HUES6 (cell line): ENCODE measurements at regions not wholly inside any gene's neighbourhood (a gene's known extent, or its start where the extent isn't known, plus 50 kb on each side); places are given as distances from the start of the nearest gene placed in this dataset.

ENCODE experiments used
- H3K27ac ChIP-seq: 2 replicates; pipeline ENCODE4 v1.7.0; 2013; ENCODE audit warnings: low read depth, mild to moderate bottlenecking, low read length, inconsistent platforms
- H3K27me3 ChIP-seq: 2 replicates; pipeline ENCODE4 v1.6.1; 2013; ENCODE audit warnings: low read length; ENCODE audit not compliant: control insufficient read depth, insufficient read depth
- H3K36me3 ChIP-seq: 2 replicates; pipeline ENCODE4 v1.6.1; 2013; ENCODE audit warnings: low read length; ENCODE audit not compliant: control insufficient read depth, insufficient read depth
- H3K4me1 ChIP-seq: 2 replicates; pipeline ENCODE4 v1.6.1; 2013; ENCODE audit warnings: low read length; ENCODE audit not compliant: control insufficient read depth, insufficient read depth
- H3K4me3 ChIP-seq: 2 replicates; pipeline ENCODE4 v1.5.1; 2013; ENCODE audit warnings: low read depth, low read length
- H3K9ac ChIP-seq: one replicate; pipeline ENCODE4 v1.6.1; 2013; ENCODE audit warnings: mild to moderate bottlenecking, low read length
- H3K9me3 ChIP-seq: 2 replicates; pipeline ENCODE4 v1.6.1; 2013; ENCODE audit warnings: low read depth, low read length; ENCODE audit not compliant: control insufficient read depth, insufficient read depth

- H3K4me1 ChIP-seq = no peaks in the 10 kb centered on the region
- H3K27ac ChIP-seq = no peak overlapping the region
- no peak overlapping the region for H3K4me3 ChIP-seq
- no peak overlapping the region for H3K9ac ChIP-seq
- H3K27me3 ChIP-seq = no peaks in the 10 kb centered on the region
- peaks cover 6% of the 10 kb centered on the region; the same call in 1 of the 2 replicates for H3K9me3 ChIP-seq
- H3K36me3 ChIP-seq = no peaks in the 10 kb centered on the region
These were observed 93.0 kb downstream of the MTPAP start for GRCh38 chr10:30256084-30256483.

GRCh38 chr10:30254926-30255325 is 94.2 kb downstream of the MTPAP start:
- H3K4me3 ChIP-seq = no peak overlapping the region
- H3K9ac ChIP-seq = no peak overlapping the region
- peaks cover 6% of the 10 kb centered on the region; the same call in 1 of the 2 replicates for H3K9me3 ChIP-seq
- H3K27me3 ChIP-seq = no peaks in the 10 kb centered on the region
- H3K27ac ChIP-seq = no peak overlapping the region
- H3K36me3 ChIP-seq = no peaks in the 10 kb centered on the region
- H3K4me1 ChIP-seq = no peaks in the 10 kb centered on the region

DNA sequence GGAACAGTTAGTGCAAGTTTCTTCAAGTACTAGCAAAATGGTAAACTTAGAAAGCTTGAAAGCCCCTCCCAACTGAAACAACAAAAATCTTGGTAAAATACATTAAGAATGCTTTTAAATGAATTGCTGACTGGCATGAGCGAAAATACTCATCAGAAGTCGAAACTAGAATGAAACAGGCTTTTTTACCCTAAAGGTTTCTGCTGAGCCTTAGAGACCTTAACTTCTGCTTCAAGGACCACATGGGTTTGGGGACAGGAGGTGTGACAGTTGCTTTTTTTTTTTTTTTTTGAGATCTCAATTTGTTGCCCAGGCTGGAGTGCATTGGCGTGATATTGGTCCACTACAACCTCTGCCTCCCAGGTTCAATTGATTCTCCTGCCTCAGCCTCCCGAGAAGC is 100.3 kb downstream of the MTPAP start:
- no peaks in the 10 kb centered on the region for H3K27me3 ChIP-seq
- H3K9me3 ChIP-seq = no peaks in the 10 kb centered on the region
- H3K36me3 ChIP-seq = no peaks in the 10 kb centered on the region
- H3K4me3 ChIP-seq = no peak overlapping the region
- no peaks in the 10 kb centered on the region for H3K4me1 ChIP-seq
- no peak overlapping the region for H3K27ac ChIP-seq
- no peak overlapping the region for H3K9ac ChIP-seq

GRCh38 chr10:30247704-30248103 is 101.4 kb downstream of the MTPAP start:
- Histone ChIP-seq H3K4me3 (no peak overlapping the region), H3K27me3 (no peaks in the 10 kb centered on the region), H3K27ac (no peak overlapping the region), H3K9ac (no peak overlapping the region), H3K36me3 (no peaks in the 10 kb centered on the region), H3K4me1 (no peaks in the 10 kb centered on the region), H3K9me3 (no peaks in the 10 kb centered on the region)

DNA sequence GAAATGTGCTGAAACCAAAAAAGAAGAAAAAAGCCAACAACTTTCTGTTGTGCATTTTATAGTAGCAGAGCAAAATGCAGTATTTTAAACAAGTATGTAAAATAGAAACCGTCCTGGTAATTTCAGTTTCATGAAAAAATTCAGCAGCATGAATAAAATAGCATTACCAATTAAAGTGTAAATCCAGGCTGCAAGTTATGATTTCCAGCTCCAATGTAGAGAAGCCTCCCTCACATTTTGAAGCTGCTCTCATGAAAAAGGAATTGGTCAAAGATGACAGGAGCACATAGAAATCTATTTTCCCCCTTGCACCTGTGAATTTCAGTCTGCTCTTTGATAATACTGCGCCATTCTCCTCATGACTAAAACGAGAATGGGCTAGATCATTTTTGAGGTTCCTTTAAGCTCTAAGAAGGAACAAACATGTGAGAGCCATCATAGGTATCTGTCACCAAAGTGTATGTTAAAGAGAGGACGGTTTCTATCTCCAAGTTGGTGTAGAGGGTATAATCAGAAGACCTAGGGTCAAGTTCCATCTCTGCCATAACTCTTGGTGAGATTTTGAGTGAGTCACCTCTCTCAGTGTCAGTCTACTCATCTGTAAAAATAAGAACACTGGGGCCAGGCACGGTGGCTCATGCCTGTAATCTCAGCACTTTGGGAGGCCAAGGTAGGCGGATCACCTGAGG is 107.5 kb downstream of the MTPAP start:
- Histone ChIP-seq H3K27ac (no peak overlapping the region), H3K4me1 (no peaks in the 10 kb centered on the region), H3K4me3 (no peak overlapping the region), H3K36me3 (no peaks in the 10 kb centered on the region), H3K9me3 (no peaks in the 10 kb centered on the region), H3K27me3 (no peaks in the 10 kb centered on the region), H3K9ac (no peak overlapping the region)

DNA sequence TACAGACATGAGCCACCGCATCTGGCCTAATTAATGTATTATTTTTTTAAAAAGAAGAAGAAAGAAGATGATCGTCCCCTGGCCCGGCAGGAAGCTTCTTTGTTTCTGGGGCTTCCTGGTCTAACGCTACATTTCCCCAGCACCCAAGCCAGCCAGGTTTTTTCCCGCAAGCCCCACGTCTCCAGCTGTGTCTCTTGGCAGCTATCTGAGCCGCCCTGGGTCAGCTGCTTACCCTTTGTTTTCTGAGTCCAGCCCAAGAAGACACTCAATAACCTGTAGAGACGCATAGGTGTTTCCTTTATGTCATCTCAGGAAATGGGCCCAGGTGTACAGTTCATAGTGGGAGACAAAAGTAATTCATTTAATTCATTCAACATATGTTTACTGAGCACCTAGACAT is 110.2 kb downstream of the MTPAP start:
- Histone ChIP-seq H3K9me3 (no peaks in the 10 kb centered on the region), H3K4me3 (no peak overlapping the region), H3K27ac (no peak overlapping the region), H3K36me3 (no peaks in the 10 kb centered on the region), H3K9ac (no peak overlapping the region), H3K27me3 (no peaks in the 10 kb centered on the region), H3K4me1 (no peaks in the 10 kb centered on the region)

- H3K4me3 ChIP-seq = no peak overlapping the region
- H3K4me1 ChIP-seq = no peaks in the 10 kb centered on the region
- H3K9ac ChIP-seq = no peak overlapping the region
- no peak overlapping the region for H3K27ac ChIP-seq
- H3K36me3 ChIP-seq = no peaks in the 10 kb centered on the region
- no peaks in the 10 kb centered on the region for H3K9me3 ChIP-seq
- no peaks in the 10 kb centered on the region for H3K27me3 ChIP-seq
These were observed 115.7 kb downstream of the MTPAP start for GRCh38 chr10:30233186-30233959.

DNA sequence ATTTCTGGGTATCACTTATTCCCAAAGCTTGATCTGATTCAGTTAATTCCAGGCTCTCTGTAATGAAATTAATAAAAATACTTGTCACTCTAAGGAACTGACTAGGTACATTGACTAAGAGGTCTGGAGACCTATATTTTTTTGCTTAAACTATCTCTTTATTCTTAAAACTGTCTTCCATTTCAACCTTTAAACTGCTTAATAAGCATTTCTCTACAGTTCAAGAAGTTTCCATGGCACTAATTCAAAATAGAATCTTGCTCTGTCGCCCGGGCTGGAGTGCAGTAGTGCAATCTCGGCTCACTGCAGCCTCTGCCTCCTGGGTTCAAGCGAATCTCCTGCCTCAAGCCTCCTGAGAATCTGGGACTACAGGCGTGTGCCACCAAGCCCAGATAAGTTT is 117.4 kb downstream of the MTPAP start:
- H3K27ac ChIP-seq = no peak overlapping the region
- H3K36me3 ChIP-seq = no peaks in the 10 kb centered on the region
- no peak overlapping the region for H3K4me3 ChIP-seq
- H3K27me3 ChIP-seq = no peaks in the 10 kb centered on the region
- no peaks in the 10 kb centered on the region for H3K4me1 ChIP-seq
- H3K9me3 ChIP-seq = no peaks in the 10 kb centered on the region
- H3K9ac ChIP-seq = no peak overlapping the region

- Histone ChIP-seq H3K4me1 (no peaks in the 10 kb centered on the region), H3K27ac (no peak overlapping the region), H3K36me3 (no peaks in the 10 kb centered on the region), H3K9me3 (no peaks in the 10 kb centered on the region), H3K27me3 (no peaks in the 10 kb centered on the region), H3K9ac (no peak overlapping the region), H3K4me3 (no peak overlapping the region)
These were observed 117.9 kb downstream of the MTPAP start for GRCh38 chr10:30231071-30231652.

GRCh38 chr10:30229536-30229935 is 119.5 kb downstream of the MTPAP start:
- Histone ChIP-seq H3K27me3 (no peaks in the 10 kb centered on the region), H3K36me3 (no peaks in the 10 kb centered on the region), H3K27ac (no peak overlapping the region), H3K4me3 (no peak overlapping the region), H3K9me3 (no peaks in the 10 kb centered on the region), H3K9ac (no peak overlapping the region), H3K4me1 (no peaks in the 10 kb centered on the region)

DNA sequence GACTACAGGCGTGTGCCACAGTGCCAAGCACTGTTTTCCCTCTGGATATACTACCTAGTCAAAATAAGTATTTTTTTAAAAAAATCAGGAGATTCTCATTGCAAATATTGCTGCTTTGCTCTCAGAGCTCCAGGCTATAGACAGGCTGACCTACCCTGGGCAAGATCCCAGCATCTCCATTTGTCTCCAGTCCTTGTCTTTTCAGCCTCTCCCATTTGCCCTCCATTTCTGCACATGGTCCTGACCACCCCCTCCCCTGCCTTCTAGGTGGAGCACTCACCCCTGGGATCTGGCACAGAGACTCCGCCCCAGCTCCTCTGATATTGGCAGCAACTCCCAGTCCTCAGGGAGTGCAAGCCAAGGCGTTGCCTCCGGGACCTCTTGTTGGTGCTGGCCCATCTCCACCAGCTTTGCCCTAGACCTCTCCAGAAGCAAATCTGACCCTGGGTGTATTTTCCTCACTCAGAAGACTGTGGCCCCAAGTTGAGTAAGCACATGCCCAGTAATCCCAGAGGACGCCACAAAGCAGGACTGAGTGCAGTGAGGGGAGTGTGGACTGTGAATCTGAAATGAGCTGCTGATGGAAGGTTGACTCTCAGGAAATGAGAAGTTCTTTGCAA is 120.6 kb downstream of the MTPAP start:
- H3K27ac ChIP-seq = no peak overlapping the region
- no peaks in the 10 kb centered on the region for H3K4me1 ChIP-seq
- H3K9me3 ChIP-seq = no peaks in the 10 kb centered on the region
- no peaks in the 10 kb centered on the region for H3K36me3 ChIP-seq
- no peaks in the 10 kb centered on the region for H3K27me3 ChIP-seq
- H3K9ac ChIP-seq = no peak overlapping the region
- no peak overlapping the region for H3K4me3 ChIP-seq
